ENCODE measurements at regions not wholly inside any gene's neighbourhood (a gene's known extent, or its start where the extent isn't known, plus 50 kb on each side); places are given as distances from the start of the nearest gene placed in this dataset.

DNA sequence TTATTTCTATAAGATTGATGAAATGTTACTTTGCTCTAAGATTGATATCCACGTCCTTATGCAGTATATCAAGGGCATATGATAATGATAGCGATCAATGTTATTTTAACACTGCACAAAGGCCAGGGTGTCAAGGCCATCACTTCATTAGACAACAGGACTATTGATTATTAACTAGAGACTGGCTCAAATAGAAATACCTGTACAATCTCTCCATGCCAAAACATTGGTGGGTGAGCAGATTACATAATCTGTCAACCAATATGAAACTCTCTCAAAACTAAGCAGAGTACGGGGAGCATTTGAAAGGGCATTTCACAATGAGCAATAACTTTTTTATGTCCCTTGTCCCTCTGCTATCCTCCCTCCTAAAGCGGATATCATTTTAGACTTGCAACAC, 566.5 kb upstream of the PKN2 start:
- Mint-ChIP-seq H3K9me3 (no peaks in the 10 kb centered on the region), H3K4me3 (no peak overlapping the region)

DNA sequence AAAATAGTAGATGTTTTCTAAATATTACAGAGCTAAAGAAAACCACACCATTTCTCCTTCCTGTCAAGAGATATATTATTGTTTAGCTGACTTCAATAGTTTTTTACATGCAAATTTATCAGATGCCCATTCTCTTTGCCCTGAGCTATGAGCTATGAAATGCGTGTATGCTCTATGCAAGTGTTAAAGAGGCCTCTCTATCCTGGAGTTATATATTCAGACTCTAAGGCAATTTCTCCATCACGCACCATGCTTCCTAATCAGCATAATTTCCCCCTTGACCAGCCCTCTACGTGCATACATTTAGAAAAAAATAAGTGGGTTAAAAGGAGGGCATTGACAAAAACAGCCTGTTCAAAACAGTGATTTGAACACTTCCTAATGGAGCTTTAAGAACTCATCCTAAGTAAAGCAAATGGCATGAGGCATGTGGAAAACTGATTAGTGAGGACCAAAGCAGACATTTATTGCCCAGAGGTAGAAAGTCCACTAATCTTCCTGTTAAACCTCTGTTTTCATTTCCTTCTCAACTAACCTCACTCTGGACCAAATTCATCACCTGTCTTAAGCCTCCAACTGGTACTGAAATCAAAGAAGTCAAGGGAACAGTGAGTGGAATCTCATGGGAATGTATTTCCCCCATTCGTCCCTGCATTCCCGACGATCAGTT, 565.8 kb upstream of the PKN2 start:
- DNase-seq (ENCODE audit: low spot score) = no peak
- Mint-ChIP-seq H3K36me3 (ENCODE audit: low read depth) (no peaks in the 10 kb centered on the region), H3K9me3 (no peaks in the 10 kb centered on the region), H3K27me3 (ENCODE audit: insufficient read depth) (no peaks in the 10 kb centered on the region), H3K27ac (no peak overlapping the region), H3K4me3 (no peak overlapping the region), H3K4me1 (ENCODE audit: low read depth) (no peaks in the 10 kb centered on the region)
- intact Hi-C loops (cut with micrococcal nuclease) = no loop called here

More for the DNA sequence above, 566.5 kb upstream of the PKN2 start:
- Mint-ChIP-seq H3K27me3 (ENCODE audit: insufficient read depth) (no peaks in the 10 kb centered on the region), H3K27ac (no peak overlapping the region), H3K4me1 (ENCODE audit: low read depth) (no peaks in the 10 kb centered on the region), H3K36me3 (ENCODE audit: low read depth) (no peaks in the 10 kb centered on the region)
- intact Hi-C loops (cut with micrococcal nuclease) = no loop called here
- DNase-seq (ENCODE audit: low spot score) = no peak

DNA sequence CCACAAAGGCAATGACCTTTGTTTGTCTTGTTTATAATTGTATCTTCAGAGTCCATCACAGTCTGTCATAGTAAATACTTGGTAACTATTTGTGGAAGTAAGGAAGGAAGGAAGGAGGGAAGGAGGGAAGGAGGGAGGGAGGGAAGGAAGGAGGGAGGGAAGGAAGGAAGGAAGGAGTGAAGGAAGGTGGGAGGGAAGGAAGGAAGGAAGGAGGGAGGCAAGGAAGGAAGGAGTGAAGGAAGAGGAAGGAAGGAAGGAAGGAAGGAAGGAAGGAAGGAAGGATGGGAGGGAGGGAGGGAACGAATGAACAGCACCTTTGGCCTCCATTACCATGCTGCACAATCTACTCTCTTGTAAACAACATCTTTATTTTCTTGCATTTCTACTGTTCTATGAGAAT, 559.5 kb upstream of the PKN2 start:
- Mint-ChIP-seq H3K4me1 (ENCODE audit: low read depth) (no peaks in the 10 kb centered on the region), H3K27ac (no peak overlapping the region), H3K9me3 (no peaks in the 10 kb centered on the region), H3K4me3 (no peak overlapping the region), H3K27me3 (ENCODE audit: insufficient read depth) (no peaks in the 10 kb centered on the region), H3K36me3 (ENCODE audit: low read depth) (no peaks in the 10 kb centered on the region)
- intact Hi-C loops (cut with micrococcal nuclease) = no loop called here
- no peak for DNase-seq (ENCODE audit: low spot score)

DNA sequence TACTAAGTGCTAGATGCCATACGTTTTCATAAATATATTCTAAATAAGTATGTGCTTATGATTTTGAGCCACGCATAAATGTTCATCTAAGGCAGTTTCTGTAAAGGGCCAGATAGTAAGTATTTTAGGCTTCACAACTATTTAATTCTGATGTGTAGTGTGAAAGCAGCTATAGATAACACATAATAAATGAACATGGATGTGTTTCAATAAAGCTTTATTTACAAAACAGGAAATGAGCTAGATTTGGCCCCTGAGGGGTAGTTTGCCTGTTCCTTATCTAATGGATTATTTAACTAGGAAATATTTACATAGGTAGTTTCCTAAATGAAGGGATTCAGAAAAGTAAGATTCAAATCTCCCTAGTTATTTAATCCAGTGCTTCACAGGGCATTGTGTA, 557.6 kb upstream of the PKN2 start:
- intact Hi-C loops (cut with micrococcal nuclease) = no loop called here
- Mint-ChIP-seq H3K9me3 (no peaks in the 10 kb centered on the region), H3K4me1 (ENCODE audit: low read depth) (no peaks in the 10 kb centered on the region)

DNA sequence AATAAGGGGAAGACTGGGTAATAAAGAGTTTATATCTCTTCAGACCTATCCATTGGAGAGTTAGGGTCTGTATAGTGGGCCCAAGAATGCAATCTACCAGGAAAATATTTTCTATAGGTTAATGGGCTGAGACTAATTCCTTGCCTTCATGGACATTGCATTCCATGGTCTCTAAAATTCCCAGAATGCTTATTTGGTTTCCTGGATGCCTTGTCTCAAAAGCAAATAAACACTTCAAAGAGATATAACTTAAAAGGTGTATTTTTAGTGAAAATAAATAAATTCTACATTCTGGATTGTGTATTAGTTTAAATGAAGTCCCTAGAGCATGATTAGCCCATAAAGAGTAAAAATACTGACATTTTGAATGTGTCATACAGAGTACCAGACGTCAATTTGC, 550.1 kb upstream of the PKN2 start:
- Mint-ChIP-seq H3K27ac (no peak overlapping the region), H3K4me3 (no peak overlapping the region), H3K4me1 (ENCODE audit: low read depth) (no peaks in the 10 kb centered on the region), H3K9me3 (no peaks in the 10 kb centered on the region), H3K36me3 (ENCODE audit: low read depth) (no peaks in the 10 kb centered on the region), H3K27me3 (ENCODE audit: insufficient read depth) (no peaks in the 10 kb centered on the region)
- intact Hi-C loops (cut with micrococcal nuclease) = no loop called here
- DNase-seq (ENCODE audit: low spot score) = no peak

More for the DNA sequence above, 557.6 kb upstream of the PKN2 start:
- Mint-ChIP-seq H3K36me3 (ENCODE audit: low read depth) (no peaks in the 10 kb centered on the region), H3K27me3 (ENCODE audit: insufficient read depth) (no peaks in the 10 kb centered on the region), H3K27ac (no peak overlapping the region), H3K4me3 (no peak overlapping the region)
- no peak for DNase-seq (ENCODE audit: low spot score)

DNA sequence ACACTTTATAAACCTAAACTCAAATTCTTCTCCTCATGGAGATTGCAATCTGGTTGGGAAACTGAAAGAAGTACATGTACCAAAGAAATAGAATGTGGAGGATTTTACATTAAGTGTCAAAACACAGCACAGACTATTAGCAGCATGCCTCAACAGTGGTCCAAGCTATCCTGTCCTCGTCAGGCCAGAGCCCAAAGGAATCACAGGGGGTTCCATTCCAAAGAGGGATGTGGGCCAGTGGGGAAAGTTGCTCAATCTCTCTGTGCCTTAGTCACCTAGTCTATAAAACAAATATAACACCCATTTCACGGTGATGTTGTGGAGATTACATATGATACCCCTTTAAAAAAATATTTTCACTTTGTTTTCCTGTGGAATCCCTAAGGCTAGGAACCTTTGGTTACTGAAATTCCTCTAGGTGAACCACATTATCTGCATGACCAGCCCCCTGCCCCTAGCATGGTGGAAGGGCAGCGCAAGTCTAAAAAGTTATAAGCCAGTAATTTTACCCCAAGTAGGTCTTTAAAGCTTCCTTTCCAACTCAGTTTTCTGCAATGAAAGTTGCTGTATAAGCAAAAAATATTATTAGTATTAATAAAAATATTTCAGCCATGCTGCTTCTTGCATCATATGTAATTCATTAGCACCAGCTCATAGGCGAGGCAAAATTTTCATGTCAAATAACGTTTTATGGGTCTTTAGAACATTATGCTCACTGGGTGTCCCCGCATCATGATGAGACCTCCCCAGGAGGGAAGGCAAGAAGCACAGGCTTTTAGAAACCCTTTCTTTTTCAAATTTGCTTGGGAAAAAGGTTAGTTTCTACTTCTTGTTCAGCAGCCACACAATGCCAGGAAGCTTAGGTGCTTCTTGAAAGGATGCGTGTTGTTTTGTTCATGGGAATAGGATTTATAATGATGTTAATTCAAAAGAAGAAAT, 548.8 kb upstream of the PKN2 start:
- Mint-ChIP-seq H3K4me3 (no peak overlapping the region), H3K27me3 (ENCODE audit: insufficient read depth) (no peaks in the 10 kb centered on the region), H3K27ac (no peak overlapping the region), H3K4me1 (ENCODE audit: low read depth) (no peaks in the 10 kb centered on the region), H3K9me3 (no peaks in the 10 kb centered on the region), H3K36me3 (ENCODE audit: low read depth) (no peaks in the 10 kb centered on the region)
- intact Hi-C loops (cut with micrococcal nuclease) = no loop called here
- no peak for DNase-seq (ENCODE audit: low spot score)

DNA sequence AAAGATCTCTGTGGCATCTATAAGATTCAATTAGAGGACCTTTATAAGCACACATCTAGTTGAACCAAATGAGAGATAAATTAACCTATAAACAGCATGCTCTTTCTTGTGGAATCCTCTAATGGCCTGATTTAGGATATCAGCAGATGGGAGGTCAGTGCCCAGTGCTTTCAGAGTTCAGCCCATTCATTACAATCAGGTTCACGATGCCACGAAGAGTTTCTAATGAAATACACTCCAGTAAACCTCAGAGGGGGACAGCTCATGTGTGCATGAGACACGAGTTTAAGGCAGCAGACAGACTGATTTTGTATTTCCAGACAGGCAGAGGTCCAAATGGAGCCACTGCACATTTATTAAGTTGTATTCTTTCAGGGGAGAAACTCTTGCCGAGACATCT, 544.4 kb upstream of the PKN2 start:
- no peaks in the 10 kb centered on the region for H3K4me1 Mint-ChIP-seq (ENCODE audit: low read depth)
- intact Hi-C loops (cut with micrococcal nuclease) = no loop called here

DNA sequence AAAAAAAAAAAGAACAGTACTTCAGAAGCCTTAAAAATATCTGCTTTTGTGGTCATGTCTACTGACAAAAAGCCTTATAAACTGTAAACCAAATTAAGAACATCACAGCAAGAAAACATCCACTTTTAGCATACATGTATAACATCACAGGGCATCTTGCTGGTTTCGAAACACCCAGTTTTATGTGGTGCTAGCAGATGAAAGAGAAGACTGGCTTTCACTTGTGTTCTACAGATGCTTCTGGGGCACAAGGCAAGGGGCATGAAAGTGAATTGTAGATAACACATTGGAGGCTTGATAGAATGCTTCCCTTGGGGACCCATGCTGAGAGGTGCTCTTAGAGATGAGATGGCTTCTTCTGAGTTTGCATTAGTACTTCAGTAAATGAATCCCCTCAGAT, 543.7 kb upstream of the PKN2 start:
- H3K27me3 Mint-ChIP-seq (ENCODE audit: insufficient read depth) = peaks cover 2% of the 10 kb centered on the region
- H3K9me3 Mint-ChIP-seq = no peaks in the 10 kb centered on the region
- intact Hi-C loops (cut with micrococcal nuclease) = no loop called here
- H3K4me1 Mint-ChIP-seq (ENCODE audit: low read depth) = no peaks in the 10 kb centered on the region
- no peak overlapping the region for H3K27ac Mint-ChIP-seq
- H3K36me3 Mint-ChIP-seq (ENCODE audit: low read depth) = no peaks in the 10 kb centered on the region
- no peak overlapping the region for H3K4me3 Mint-ChIP-seq
- DNase-seq (ENCODE audit: low spot score) = no peak

More for the DNA sequence above, 544.4 kb upstream of the PKN2 start:
- H3K27ac Mint-ChIP-seq = no peak overlapping the region
- no peaks in the 10 kb centered on the region for H3K9me3 Mint-ChIP-seq
- H3K36me3 Mint-ChIP-seq (ENCODE audit: low read depth) = no peaks in the 10 kb centered on the region
- no peak overlapping the region for H3K4me3 Mint-ChIP-seq
- H3K27me3 Mint-ChIP-seq (ENCODE audit: insufficient read depth) = peaks cover 2% of the 10 kb centered on the region
- no peak for DNase-seq (ENCODE audit: low spot score)

DNA sequence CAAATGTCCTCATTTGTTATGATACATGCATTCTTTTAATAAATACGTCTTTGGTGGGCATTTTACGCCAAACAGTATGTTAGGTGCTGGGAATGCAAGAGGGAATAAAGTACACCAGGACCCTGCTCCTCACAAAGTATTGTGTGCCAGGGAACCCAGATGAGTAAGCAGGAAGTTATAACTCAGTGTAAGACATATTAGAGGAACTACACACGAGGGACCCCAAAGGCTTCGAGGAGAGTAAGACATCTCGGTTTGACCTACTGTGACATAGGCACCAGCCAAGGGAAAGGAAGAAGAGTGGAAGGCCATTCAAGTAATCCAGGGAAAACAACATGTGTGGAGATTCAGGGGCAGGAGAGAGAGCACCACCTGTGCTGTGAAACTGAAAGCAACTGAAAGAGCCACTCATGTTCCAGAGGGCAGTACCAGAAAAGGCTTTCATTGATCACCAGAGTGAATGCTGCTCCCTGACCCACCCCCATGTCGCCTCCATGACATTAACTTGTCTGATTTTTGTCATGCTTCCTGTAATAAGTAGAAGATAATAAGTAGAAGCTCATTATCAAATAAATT, 542.5 kb upstream of the PKN2 start:
- Mint-ChIP-seq H3K36me3 (ENCODE audit: low read depth) (no peaks in the 10 kb centered on the region), H3K4me3 (no peak overlapping the region), H3K27me3 (ENCODE audit: insufficient read depth) (peaks cover 2% of the 10 kb centered on the region), H3K9me3 (no peaks in the 10 kb centered on the region), H3K4me1 (ENCODE audit: low read depth) (no peaks in the 10 kb centered on the region), H3K27ac (no peak overlapping the region)
- intact Hi-C loops (cut with micrococcal nuclease) = no loop called here
- no peak for DNase-seq (ENCODE audit: low spot score)

DNA sequence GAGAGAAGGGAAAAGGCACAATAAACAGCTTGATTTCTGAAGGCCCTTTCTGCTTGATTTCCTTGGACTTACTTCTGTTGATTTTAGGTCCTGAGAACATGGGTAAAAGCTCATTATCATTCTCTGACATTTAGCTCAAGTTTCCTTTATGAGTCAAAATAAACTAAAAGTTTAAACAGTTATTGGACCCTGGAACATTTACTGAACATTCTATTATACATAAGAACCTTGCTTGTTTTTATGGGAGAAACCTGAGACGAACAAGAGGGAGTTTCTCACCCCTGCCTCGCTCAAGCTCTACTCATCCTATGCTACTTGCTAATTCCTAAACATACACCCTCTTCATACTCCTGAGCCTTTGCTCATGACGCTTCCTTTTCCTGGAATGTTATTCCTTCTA, 538.3 kb upstream of the PKN2 start:
- H3K27me3 Mint-ChIP-seq (ENCODE audit: insufficient read depth) = peaks cover 2% of the 10 kb centered on the region
- no peak overlapping the region for H3K27ac Mint-ChIP-seq
- H3K4me1 Mint-ChIP-seq (ENCODE audit: low read depth) = no peaks in the 10 kb centered on the region
- H3K9me3 Mint-ChIP-seq = no peaks in the 10 kb centered on the region
- no peak overlapping the region for H3K4me3 Mint-ChIP-seq
- DNase-seq (ENCODE audit: low spot score) = no peak
- H3K36me3 Mint-ChIP-seq (ENCODE audit: low read depth) = no peaks in the 10 kb centered on the region
- intact Hi-C loops (cut with micrococcal nuclease) = no loop called here

DNA sequence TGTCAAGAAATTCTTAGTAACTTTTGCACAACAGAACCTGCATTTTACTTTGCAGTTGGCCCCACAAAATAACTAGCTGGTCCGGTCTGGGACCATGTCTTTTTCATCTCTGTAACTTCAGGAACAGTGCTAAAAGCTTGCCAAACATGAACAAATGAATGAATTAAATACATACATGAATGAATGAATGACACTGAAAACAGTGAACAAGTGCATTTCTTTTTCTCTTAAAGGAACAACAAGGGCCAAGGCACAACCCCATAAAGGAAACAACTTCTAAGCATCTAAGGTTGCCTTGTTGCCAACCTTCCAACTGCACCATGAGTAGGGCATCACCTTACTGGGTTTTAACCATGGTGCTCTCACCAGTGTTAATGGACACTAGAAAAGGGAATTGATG, 534.4 kb upstream of the PKN2 start:
- DNase-seq (ENCODE audit: low spot score) = no peak
- Mint-ChIP-seq H3K4me3 (no peak overlapping the region), H3K36me3 (ENCODE audit: low read depth) (no peaks in the 10 kb centered on the region), H3K4me1 (ENCODE audit: low read depth) (no peaks in the 10 kb centered on the region), H3K9me3 (no peaks in the 10 kb centered on the region), H3K27ac (no peak overlapping the region), H3K27me3 (ENCODE audit: insufficient read depth) (no peaks in the 10 kb centered on the region)
- intact Hi-C loops (cut with micrococcal nuclease) = no loop called here

DNA sequence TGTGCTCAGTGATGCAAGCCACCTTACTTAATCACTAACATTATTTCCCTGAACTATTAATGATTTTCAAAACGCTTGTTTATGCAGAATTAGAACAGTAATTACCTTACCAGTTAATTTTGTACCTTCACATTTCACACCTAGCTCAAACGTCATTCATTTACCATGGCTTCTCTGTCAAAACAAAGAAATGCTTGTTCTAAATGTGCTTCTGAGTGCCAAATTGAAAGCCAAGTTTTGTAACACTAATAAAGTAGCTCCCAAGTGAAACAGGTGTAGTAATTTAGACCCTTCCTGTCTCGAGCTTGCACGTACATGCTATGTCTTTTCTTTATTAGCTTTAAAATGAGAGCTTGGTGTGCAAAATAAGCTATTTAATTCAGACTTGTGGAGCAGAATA, 533.7 kb upstream of the PKN2 start:
- DNase-seq (ENCODE audit: low spot score) = no peak
- H3K4me3 Mint-ChIP-seq = no peak overlapping the region
- H3K9me3 Mint-ChIP-seq = no peaks in the 10 kb centered on the region
- H3K4me1 Mint-ChIP-seq (ENCODE audit: low read depth) = no peaks in the 10 kb centered on the region
- intact Hi-C loops (cut with micrococcal nuclease) = no loop called here
- H3K27me3 Mint-ChIP-seq (ENCODE audit: insufficient read depth) = no peaks in the 10 kb centered on the region
- H3K27ac Mint-ChIP-seq = no peak overlapping the region
- H3K36me3 Mint-ChIP-seq (ENCODE audit: low read depth) = no peaks in the 10 kb centered on the region

DNA sequence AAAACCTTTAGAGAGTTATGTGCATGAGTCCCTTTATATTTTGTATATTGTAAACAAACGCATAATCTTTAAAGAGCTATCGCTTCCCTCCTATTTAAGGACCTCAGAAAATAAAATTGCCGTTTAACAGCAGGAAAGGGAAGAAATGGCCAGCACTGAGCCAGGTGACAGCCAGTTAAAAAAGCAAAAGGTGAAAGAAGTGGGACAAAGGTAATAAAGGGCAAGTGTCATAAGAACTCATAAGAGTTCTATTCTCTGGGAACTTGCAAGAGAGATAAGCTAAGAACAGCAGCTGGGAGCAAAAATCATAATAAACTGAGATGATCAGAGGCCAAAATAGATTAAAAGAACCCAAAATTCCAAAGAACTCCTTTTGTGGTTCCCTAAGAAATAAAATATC, 520.9 kb upstream of the PKN2 start:
- Mint-ChIP-seq H3K36me3 (ENCODE audit: low read depth) (no peaks in the 10 kb centered on the region), H3K27ac (no peak overlapping the region), H3K4me3 (no peak overlapping the region), H3K4me1 (ENCODE audit: low read depth) (no peaks in the 10 kb centered on the region), H3K27me3 (ENCODE audit: insufficient read depth) (no peaks in the 10 kb centered on the region), H3K9me3 (no peaks in the 10 kb centered on the region)
- no peak for DNase-seq (ENCODE audit: low spot score)
- intact Hi-C loops (cut with micrococcal nuclease) = no loop called here

All from activated T-helper 1 cell treated with anti-CD3 and anti-CD28 coated beads, Interleukin-12 subunit alpha, Interleukin-12 subunit beta, Interleukin-2, Interleukin-4 antibody, amounts not matched to agents 30 ng/mL and 10 ng/mL and 1 ng/mL, durations not matched to agents 14 hours and 24 hours and 36 hours (primary cell).